ENCODE measurements at regions not wholly inside any gene's neighbourhood (a gene's known extent, or its start where the extent isn't known, plus 50 kb on each side); places are given as distances from the start of the nearest gene placed in this dataset.

- no peaks in the 10 kb centered on the region for H3K36me3 ChIP-seq (ENCODE audit: low read length)
- H4K20me1 ChIP-seq (ENCODE audit: low read depth, low read length) = no peaks in the 10 kb centered on the region
- H2AFZ ChIP-seq (ENCODE audit: low read depth, low read length, severe bottlenecking) = no peak overlapping the region
- H3K4me2 ChIP-seq (ENCODE audit: low read depth, low read length, poor library complexity, severe bottlenecking) = no peak overlapping the region
- H3K79me2 ChIP-seq (ENCODE audit: insufficient read depth, low read length) = no peaks in the 10 kb centered on the region
- no peak overlapping the region for H3K4me3 ChIP-seq (ENCODE audit: insufficient read depth, low read length, poor library complexity, severe bottlenecking)
- H3K9me3 ChIP-seq (ENCODE audit: insufficient read depth, low read length) = no peaks in the 10 kb centered on the region
- no peaks in the 10 kb centered on the region for H3K27me3 ChIP-seq (ENCODE audit: low read length)
- H3K9ac ChIP-seq (ENCODE audit: low read length) = no peak overlapping the region
- H3K27ac ChIP-seq (ENCODE audit: low read depth, low read length) = no peak overlapping the region
- TF ChIP-seq CTCF (IDR thresholded peaks at IDR 0.05; ENCODE audit: insufficient read depth, low read length, poor library complexity, severe bottlenecking) = no peak
- no peaks in the 10 kb centered on the region for H3F3A ChIP-seq (ENCODE audit: insufficient read depth)
- no peaks in the 10 kb centered on the region for H3K9me2 ChIP-seq (replicated peaks; ENCODE audit: insufficient read depth, low read length)
Measured at GRCh38 chr5:68055686-68056085, 159.9 kb upstream of the PIK3R1 start.

GRCh38 chr5:68054638-68055037 lies 160.9 kb upstream of the PIK3R1 start:
- Histone ChIP-seq H3K36me3 (ENCODE audit: low read length) (no peaks in the 10 kb centered on the region), H4K20me1 (ENCODE audit: low read depth, low read length) (no peaks in the 10 kb centered on the region), H3K9me3 (ENCODE audit: insufficient read depth, low read length) (no peaks in the 10 kb centered on the region), H3K9me2 (replicated peaks; ENCODE audit: insufficient read depth, low read length) (no peaks in the 10 kb centered on the region), H3K4me2 (ENCODE audit: low read depth, low read length, poor library complexity, severe bottlenecking) (no peak overlapping the region), H3K9ac (ENCODE audit: low read length) (no peak overlapping the region), H3K27ac (ENCODE audit: low read depth, low read length) (no peak overlapping the region), H3K79me2 (ENCODE audit: insufficient read depth, low read length) (no peaks in the 10 kb centered on the region), H3F3A (ENCODE audit: insufficient read depth) (no peaks in the 10 kb centered on the region), H2AFZ (ENCODE audit: low read depth, low read length, severe bottlenecking) (no peak overlapping the region), H3K4me3 (ENCODE audit: insufficient read depth, low read length, poor library complexity, severe bottlenecking) (no peak overlapping the region), H3K27me3 (ENCODE audit: low read length) (no peaks in the 10 kb centered on the region)
- no peak for TF ChIP-seq EZH2phosphoT487 (conservative IDR thresholded peaks at IDR 0.05; ENCODE audit: low read length)

- Histone ChIP-seq H3K9me2 (replicated peaks; ENCODE audit: insufficient read depth, low read length) (no peaks in the 10 kb centered on the region), H3K79me2 (ENCODE audit: insufficient read depth, low read length) (no peaks in the 10 kb centered on the region), H3K9ac (ENCODE audit: low read length) (no peak overlapping the region), H3K27me3 (ENCODE audit: low read length) (no peaks in the 10 kb centered on the region), H3K4me2 (ENCODE audit: low read depth, low read length, poor library complexity, severe bottlenecking) (no peak overlapping the region), H3K27ac (ENCODE audit: low read depth, low read length) (no peak overlapping the region), H4K20me1 (ENCODE audit: low read depth, low read length) (no peaks in the 10 kb centered on the region), H3K36me3 (ENCODE audit: low read length) (no peaks in the 10 kb centered on the region), H3K4me3 (ENCODE audit: insufficient read depth, low read length, poor library complexity, severe bottlenecking) (no peak overlapping the region), H2AFZ (ENCODE audit: low read depth, low read length, severe bottlenecking) (no peak overlapping the region), H3F3A (ENCODE audit: insufficient read depth) (no peaks in the 10 kb centered on the region), H3K9me3 (ENCODE audit: insufficient read depth, low read length) (peaks cover 4% of the 10 kb centered on the region; the same call in 1 of the 2 replicates)
- TF ChIP-seq CTCF (IDR thresholded peaks at IDR 0.05; ENCODE audit: insufficient read depth, low read length, poor library complexity, severe bottlenecking) (no peak), EZH2phosphoT487 (conservative IDR thresholded peaks at IDR 0.05; ENCODE audit: low read length) (no peak)
Measured at GRCh38 chr5:68053202-68053601, 162.4 kb upstream of the PIK3R1 start.

GRCh38 chr5:68049053-68049713 lies 166.4 kb upstream of the PIK3R1 start:
- Histone ChIP-seq H3K9me3 (ENCODE audit: insufficient read depth, low read length) (peaks cover 5% of the 10 kb centered on the region; the same call in 1 of the 2 replicates), H3K27ac (ENCODE audit: low read depth, low read length) (no peak overlapping the region), H3K79me2 (ENCODE audit: insufficient read depth, low read length) (no peaks in the 10 kb centered on the region), H3K4me2 (ENCODE audit: low read depth, low read length, poor library complexity, severe bottlenecking) (no peak overlapping the region), H4K20me1 (ENCODE audit: low read depth, low read length) (no peaks in the 10 kb centered on the region), H3K36me3 (ENCODE audit: low read length) (no peaks in the 10 kb centered on the region), H2AFZ (ENCODE audit: low read depth, low read length, severe bottlenecking) (no peak overlapping the region), H3K9me2 (replicated peaks; ENCODE audit: insufficient read depth, low read length) (no peaks in the 10 kb centered on the region), H3F3A (ENCODE audit: insufficient read depth) (no peaks in the 10 kb centered on the region), H3K4me3 (ENCODE audit: insufficient read depth, low read length, poor library complexity, severe bottlenecking) (no peak overlapping the region), H3K9ac (ENCODE audit: low read length) (no peak overlapping the region), H3K27me3 (ENCODE audit: low read length) (no peaks in the 10 kb centered on the region)
- no peak for TF ChIP-seq EZH2phosphoT487 (conservative IDR thresholded peaks at IDR 0.05; ENCODE audit: low read length)
- no peak for TF ChIP-seq CTCF (IDR thresholded peaks at IDR 0.05; ENCODE audit: insufficient read depth, low read length, poor library complexity, severe bottlenecking)
